ENCODE measurements at regions not wholly inside any gene's neighbourhood (a gene's known extent, or its start where the extent isn't known, plus 50 kb on each side); places are given as distances from the start of the nearest gene placed in this dataset.

GRCh38 chr10:94194256-94194655 lies 168.5 kb downstream of the NOC3L start:
- no peak for DNase-seq

GRCh38 chr10:94197241-94197640 lies 165.5 kb downstream of the NOC3L start:
- DNase-seq, result no peak

- DNase-seq, result no peak
These were observed 164.4 kb downstream of the NOC3L start for GRCh38 chr10:94198324-94198723.

GRCh38 chr10:94199565-94199964 lies 163.2 kb downstream of the NOC3L start:
- DNase-seq, result no peak

- no peak for DNase-seq
These were observed 162.4 kb downstream of the NOC3L start for GRCh38 chr10:94200146-94200837.

GRCh38 chr10:94205396-94205831 lies 157.3 kb downstream of the NOC3L start:
- no peak for DNase-seq

GRCh38 chr10:94206176-94206575 lies 156.6 kb downstream of the NOC3L start:
- no peak for DNase-seq

GRCh38 chr10:94208315-94208714 lies 154.4 kb downstream of the NOC3L start:
- no peak for DNase-seq

GRCh38 chr10:94210440-94211168 lies 152.1 kb downstream of the NOC3L start:
- DNase-seq, result no peak

- DNase-seq, result no peak
These were observed 151.6 kb downstream of the NOC3L start for GRCh38 chr10:94211169-94211510.

- DNase-seq, result no peak
These were observed 149.7 kb downstream of the NOC3L start for GRCh38 chr10:94213001-94213530.

- no peak for DNase-seq
These were observed 148.8 kb downstream of the NOC3L start for GRCh38 chr10:94213980-94214379.

GRCh38 chr10:94214481-94214893 lies 148.3 kb downstream of the NOC3L start:
- no peak for DNase-seq

- DNase-seq, result no peak
These were observed 146.5 kb downstream of the NOC3L start for GRCh38 chr10:94216201-94216600.

- DNase-seq, result no peak
These were observed 145.3 kb downstream of the NOC3L start for GRCh38 chr10:94217411-94217810.

- DNase-seq, result no peak
These were observed 144.1 kb downstream of the NOC3L start for GRCh38 chr10:94218493-94219183.

GRCh38 chr10:94219829-94220228 lies 142.9 kb downstream of the NOC3L start:
- no peak for DNase-seq

- DNase-seq, result no peak
These were observed 142.0 kb downstream of the NOC3L start for GRCh38 chr10:94220717-94221116.

GRCh38 chr10:94223702-94224370 lies 138.9 kb downstream of the NOC3L start:
- DNase-seq, result no peak

GRCh38 chr10:94224656-94225055 lies 138.1 kb downstream of the NOC3L start:
- no peak for DNase-seq

- no peak for DNase-seq
These were observed 137.2 kb downstream of the NOC3L start for GRCh38 chr10:94225589-94225988.

- no peak for DNase-seq
These were observed 132.5 kb downstream of the NOC3L start for GRCh38 chr10:94230134-94230785.

Measured in NCI-H748 treated with DMSO at 0.1 percent for 48 hours (cell line).